NB4 (cell line): ENCODE measurements at regions not wholly inside any gene's neighbourhood (a gene's known extent, or its start where the extent isn't known, plus 50 kb on each side); places are given as distances from the start of the nearest gene placed in this dataset.

Experiments used
- MYC ChIP-seq: IDR thresholded peaks from 2 replicates; pipeline ENCODE4 v1.6.1; 2011; ENCODE audit warnings: low read depth, low read length
- POLR2A ChIP-seq: IDR thresholded peaks from 2 replicates; pipeline ENCODE4 v1.6.1; 2011; ENCODE audit warnings: mild to moderate bottlenecking; ENCODE audit not compliant: insufficient read length; ENCODE audit errors: extremely low read depth
- TF ChIP-seq, protein P1 (sequence below): IDR thresholded peaks from one replicate; pipeline ENCODE4 v1.5.1; 2012; ENCODE audit warnings: low read depth, low read length
- TF ChIP-seq, protein P2 (sequence below): IDR thresholded peaks from 2 replicates; pipeline ENCODE4 v1.6.1; 2011; ENCODE audit warnings: low read depth, low read length

DNA sequence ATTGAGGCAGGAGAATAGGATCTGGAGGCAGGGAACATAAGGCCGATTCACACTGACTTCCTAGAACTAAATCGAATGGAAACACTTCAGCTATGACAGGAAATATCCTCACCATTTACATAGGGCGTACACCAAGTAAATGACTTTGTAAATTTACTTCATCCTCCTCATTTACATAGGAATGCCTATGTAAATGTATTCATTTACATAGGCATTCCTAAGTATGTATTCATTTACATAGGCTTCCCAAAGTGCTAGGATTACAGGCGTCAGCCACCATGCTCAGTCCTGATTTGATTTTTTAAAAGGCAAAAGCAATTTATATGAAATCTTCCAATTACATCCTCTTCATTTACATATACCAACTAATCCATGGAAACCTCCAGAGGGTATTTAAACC lies 133.1 kb upstream of the RFC3 start:
- TF ChIP-seq, protein P1, sequence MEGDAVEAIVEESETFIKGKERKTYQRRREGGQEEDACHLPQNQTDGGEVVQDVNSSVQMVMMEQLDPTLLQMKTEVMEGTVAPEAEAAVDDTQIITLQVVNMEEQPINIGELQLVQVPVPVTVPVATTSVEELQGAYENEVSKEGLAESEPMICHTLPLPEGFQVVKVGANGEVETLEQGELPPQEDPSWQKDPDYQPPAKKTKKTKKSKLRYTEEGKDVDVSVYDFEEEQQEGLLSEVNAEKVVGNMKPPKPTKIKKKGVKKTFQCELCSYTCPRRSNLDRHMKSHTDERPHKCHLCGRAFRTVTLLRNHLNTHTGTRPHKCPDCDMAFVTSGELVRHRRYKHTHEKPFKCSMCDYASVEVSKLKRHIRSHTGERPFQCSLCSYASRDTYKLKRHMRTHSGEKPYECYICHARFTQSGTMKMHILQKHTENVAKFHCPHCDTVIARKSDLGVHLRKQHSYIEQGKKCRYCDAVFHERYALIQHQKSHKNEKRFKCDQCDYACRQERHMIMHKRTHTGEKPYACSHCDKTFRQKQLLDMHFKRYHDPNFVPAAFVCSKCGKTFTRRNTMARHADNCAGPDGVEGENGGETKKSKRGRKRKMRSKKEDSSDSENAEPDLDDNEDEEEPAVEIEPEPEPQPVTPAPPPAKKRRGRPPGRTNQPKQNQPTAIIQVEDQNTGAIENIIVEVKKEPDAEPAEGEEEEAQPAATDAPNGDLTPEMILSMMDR, result no peak
- TF ChIP-seq POLR2A (no peak), MYC (no peak)
- TF ChIP-seq, protein P2, sequence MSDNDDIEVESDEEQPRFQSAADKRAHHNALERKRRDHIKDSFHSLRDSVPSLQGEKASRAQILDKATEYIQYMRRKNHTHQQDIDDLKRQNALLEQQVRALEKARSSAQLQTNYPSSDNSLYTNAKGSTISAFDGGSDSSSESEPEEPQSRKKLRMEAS, result no peak
